AG09309 (cell line): ENCODE measurements at regions not wholly inside any gene's neighbourhood (a gene's known extent, or its start where the extent isn't known, plus 50 kb on each side); places are given as distances from the start of the nearest gene placed in this dataset.

ENCODE experiments used
- DNase-seq: peaks from one replicate; pipeline ENCODE4 v3.0.0-alpha.2; 2010; ENCODE audit warnings: low read depth
- H3K4me3 ChIP-seq: 2 replicates; pipeline ENCODE4 v1.5.1; 2011; ENCODE audit warnings: mild to moderate bottlenecking, low read depth, low read length, moderate library complexity; ENCODE audit not compliant: control insufficient read depth
- TF ChIP-seq, protein P1 (sequence below): IDR thresholded peaks from 2 replicates; pipeline ENCODE4 v1.5.1; 2011; ENCODE audit warnings: mild to moderate bottlenecking, low read depth, low read length, inconsistent platforms; ENCODE audit not compliant: insufficient read depth, control insufficient read depth; ENCODE audit errors: missing control alignments

DNA sequence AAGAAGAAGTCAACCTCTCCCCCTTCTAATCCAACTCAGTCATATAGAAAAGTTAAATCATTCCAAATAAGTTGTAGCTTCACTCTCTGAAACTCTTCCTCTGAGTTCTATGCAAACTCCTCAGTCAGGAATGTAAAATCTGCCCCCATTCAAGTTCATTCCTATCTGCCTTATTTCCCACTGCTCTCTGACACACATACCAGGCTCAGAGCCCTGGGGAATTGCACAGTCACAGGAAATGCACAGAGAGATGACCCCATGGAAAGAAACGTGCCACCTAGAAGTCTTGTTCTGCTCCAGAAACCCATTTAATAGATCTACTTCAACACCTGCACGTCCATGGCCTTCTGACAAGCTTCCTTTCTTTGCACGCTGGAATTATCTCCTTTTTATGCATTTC lies 236.0 kb upstream of the VCX3A start:
- H3K4me3 ChIP-seq: no peak overlapping the region
- TF ChIP-seq, protein P1, sequence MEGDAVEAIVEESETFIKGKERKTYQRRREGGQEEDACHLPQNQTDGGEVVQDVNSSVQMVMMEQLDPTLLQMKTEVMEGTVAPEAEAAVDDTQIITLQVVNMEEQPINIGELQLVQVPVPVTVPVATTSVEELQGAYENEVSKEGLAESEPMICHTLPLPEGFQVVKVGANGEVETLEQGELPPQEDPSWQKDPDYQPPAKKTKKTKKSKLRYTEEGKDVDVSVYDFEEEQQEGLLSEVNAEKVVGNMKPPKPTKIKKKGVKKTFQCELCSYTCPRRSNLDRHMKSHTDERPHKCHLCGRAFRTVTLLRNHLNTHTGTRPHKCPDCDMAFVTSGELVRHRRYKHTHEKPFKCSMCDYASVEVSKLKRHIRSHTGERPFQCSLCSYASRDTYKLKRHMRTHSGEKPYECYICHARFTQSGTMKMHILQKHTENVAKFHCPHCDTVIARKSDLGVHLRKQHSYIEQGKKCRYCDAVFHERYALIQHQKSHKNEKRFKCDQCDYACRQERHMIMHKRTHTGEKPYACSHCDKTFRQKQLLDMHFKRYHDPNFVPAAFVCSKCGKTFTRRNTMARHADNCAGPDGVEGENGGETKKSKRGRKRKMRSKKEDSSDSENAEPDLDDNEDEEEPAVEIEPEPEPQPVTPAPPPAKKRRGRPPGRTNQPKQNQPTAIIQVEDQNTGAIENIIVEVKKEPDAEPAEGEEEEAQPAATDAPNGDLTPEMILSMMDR: no peak
- no peak for DNase-seq

DNA sequence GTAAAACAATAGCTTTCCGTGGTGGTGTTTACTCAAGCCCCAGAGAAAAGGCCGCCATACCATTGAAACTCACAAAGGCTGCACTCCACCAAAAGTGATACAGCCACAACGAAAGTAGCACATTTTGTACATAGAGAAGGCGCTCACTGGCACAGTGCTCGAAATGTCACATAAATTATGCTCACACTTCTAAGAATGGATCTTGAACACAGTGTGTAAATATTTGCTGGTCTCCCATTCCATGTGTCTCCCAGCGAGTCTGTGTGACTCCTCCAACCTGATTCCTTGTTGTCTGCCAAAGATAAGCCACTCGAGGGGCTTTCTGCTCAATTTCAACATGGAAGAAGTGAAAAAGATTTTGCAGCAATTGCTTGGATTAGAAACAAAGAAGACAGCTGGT lies 234.0 kb upstream of the VCX3A start:
- no peak for DNase-seq
- TF ChIP-seq, protein P1: no peak
- no peak overlapping the region for H3K4me3 ChIP-seq

DNA sequence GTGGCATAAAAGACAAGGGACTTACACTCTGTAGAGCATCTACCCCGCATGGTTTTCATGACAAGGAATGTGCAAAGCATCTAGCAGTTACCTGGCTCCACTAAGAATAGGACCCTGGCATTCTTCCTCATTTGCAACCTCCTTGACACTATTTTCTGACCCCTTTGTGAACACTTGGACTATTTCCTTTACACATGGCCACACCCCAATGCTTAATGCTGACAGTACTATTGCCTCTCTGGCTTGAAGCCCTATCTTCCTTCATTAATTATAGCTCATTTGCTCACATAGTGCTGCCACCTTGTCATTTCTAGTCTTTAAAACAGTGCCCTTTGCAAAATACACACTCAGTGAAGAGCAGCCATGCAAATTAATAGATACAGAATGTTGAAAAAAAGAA lies 226.3 kb upstream of the VCX3A start:
- TF ChIP-seq, protein P1: no peak
- H3K4me3 ChIP-seq: no peak overlapping the region
- no peak for DNase-seq

DNA sequence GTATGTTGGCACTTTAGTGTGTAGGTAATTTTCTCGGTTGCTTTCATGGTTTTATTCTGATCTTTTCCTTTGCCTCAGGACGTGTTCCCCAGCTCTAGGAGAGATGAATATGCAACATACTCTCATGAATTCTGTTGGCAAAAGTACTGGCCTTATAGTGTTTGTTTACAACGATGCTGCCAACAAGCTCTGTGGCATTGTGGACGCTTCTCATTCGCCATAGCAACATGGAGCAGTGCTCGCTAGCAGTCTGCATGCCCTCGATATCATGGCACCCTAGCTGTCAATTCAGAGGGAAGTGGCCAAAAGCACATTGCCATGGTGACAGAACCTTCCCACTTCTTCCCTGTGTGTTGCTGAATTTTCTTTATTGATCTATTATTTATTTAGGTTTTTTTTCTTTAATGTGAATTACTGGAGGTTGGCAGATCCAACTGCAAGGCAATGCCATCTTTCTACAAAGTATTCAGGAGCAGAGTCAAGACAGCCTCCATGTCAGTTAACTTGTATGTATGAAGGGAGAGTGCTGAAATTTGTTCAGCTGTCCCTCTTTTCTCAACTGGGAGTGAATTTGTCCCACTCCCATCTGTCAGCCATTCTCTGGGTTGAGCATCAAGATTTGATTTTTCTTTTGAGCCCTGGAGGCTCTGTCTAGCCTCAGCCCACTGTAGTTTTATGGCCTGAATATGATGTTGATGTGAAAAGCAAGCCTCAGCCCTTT lies 224.9 kb upstream of the VCX3A start:
- TF ChIP-seq, protein P1: no peak
- no peak for DNase-seq

DNA sequence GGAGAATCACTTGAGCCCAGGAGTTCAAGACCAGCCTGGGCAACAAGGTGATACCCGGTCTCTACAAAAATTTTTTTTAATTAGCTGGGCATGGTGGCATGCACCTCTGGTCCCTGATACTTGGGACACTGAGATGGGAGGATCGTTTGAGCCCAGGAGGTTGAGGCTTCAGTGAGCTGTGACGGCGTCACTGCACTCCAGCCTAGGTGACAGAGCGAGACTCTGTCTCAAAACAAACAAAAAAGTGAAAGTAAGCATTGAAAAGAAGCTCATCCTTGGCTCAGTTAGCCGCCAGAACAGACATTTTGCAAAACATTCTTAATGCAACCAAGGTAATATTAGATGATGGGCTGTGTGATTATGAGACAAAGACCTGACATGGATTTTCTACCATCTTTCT lies 223.3 kb upstream of the VCX3A start:
- DNase-seq: no peak
- no peak overlapping the region for H3K4me3 ChIP-seq
- TF ChIP-seq, protein P1: no peak

More for the DNA sequence above, 224.9 kb upstream of the VCX3A start:
- H3K4me3 ChIP-seq: no peak overlapping the region

DNA sequence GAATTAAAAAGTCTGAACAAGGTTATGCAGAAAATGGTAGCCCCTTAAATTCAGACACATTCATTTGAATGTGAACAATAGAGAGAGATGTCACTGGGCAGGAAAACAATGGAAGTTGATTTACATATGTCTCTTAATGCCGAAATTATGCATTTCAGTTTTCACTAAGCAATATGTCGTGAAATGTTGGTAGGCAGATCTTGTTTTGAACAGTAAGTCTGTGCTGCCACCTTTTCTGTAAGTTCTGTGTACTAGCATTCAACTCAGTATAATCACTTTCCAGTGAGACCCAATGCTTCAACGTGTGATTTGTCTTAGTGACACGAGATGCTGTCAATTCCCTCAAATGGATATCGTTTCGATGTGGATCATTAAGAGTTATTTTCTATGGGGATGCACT lies 222.7 kb upstream of the VCX3A start:
- TF ChIP-seq, protein P1: no peak
- no peak overlapping the region for H3K4me3 ChIP-seq
- no peak for DNase-seq

DNA sequence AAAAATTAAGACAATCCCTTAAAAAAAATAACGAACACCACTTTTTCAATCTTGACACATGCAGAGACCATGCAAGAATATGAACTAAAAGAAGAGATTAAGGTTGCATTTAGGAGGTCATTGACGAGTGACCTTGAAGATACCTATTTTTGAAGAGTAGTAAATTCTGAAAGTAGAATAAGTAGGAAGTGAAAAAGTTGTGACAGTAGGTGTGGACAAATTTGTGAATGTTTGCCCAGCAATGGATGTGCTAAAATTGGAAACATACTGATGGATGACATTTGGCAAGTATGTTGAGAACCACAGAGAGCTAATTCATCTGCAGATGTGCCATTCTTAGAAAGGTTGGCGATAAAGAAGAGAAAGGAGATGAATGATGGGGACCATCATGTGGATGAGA lies 213.7 kb upstream of the VCX3A start:
- TF ChIP-seq, protein P1: no peak
- no peak overlapping the region for H3K4me3 ChIP-seq
- no peak for DNase-seq
